ENCODE measurements at regions not wholly inside any gene's neighbourhood (a gene's known extent, or its start where the extent isn't known, plus 50 kb on each side); places are given as distances from the start of the nearest gene placed in this dataset.

- TF ChIP-seq CTCF (conservative IDR thresholded peaks at IDR 0.05; ENCODE audit: low read depth, low read length) (no peak), BHLHE40 (IDR thresholded peaks at IDR 0.05; ENCODE audit: low read depth, low read length) (no peak), NFE2L2 (IDR thresholded peaks at IDR 0.05; ENCODE audit: low read depth, low read length) (no peak), ELK1 (IDR thresholded peaks at IDR 0.05; ENCODE audit: borderline replicate concordance, low read depth, low read length) (no peak), MXI1 (IDR thresholded peaks at IDR 0.05; ENCODE audit: borderline replicate concordance, low read depth, low read length) (no peak)
Measured at GRCh38 chr1:4020449-4020848, 120.4 kb upstream of the C1orf174 start.
